Heart right ventricle (tissue), 16 donors: ENCODE measurements at regions not wholly inside any gene's neighbourhood (a gene's known extent, or its start where the extent isn't known, plus 50 kb on each side); places are given as distances from the start of the nearest gene placed in this dataset.

ENCODE experiments used
- ATAC-seq, 8 donors: fragments of 200-7000 bp; cut with Tn5 transposase; one replicate each; pipeline ENCODE4 v1.9.1; 2020; ENCODE audit warnings: mild to moderate bottlenecking in 8 of 8, moderate library complexity in 8 of 8, moderate number of reproducible peaks in 1 of 8
- DNase-seq, 2 donors: peaks; one replicate each; pipeline ENCODE4 v3.0.0-alpha.2; 2020
- H3K27ac ChIP-seq, 10 donors: fragments of 200-600 bp; sonication (generic) in 2 of 10; one replicate each; pipeline versions ENCODE4 v1.5.0 to v1.8.0; 2020 to 2022; ENCODE audit warnings: mild to moderate bottlenecking in 3 of 10
- H3K27me3 ChIP-seq, 7 donors: fragments of 200-600 bp; one replicate each; pipeline ENCODE4 v1.8.0; 2021 to 2022; ENCODE audit warnings: mild to moderate bottlenecking in 2 of 7
- H3K36me3 ChIP-seq, 9 donors: fragments of 200-600 bp; sonication (generic) in 1 of 9; one replicate each; pipeline versions ENCODE4 v1.5.0 to v1.8.0; 2020 to 2022; ENCODE audit warnings: mild to moderate bottlenecking in 2 of 9
- H3K4me1 ChIP-seq, 9 donors: fragments of 200-600 bp; sonication (generic) in 1 of 9; one replicate each; pipeline versions ENCODE4 v1.5.0 to v1.8.0; 2020 to 2022; ENCODE audit warnings: mild to moderate bottlenecking in 4 of 9
- H3K4me3 ChIP-seq, 10 donors: fragments of 200-600 bp; sonication (generic) in 2 of 10; one replicate each; pipeline versions ENCODE4 v1.5.0 to v1.8.0; 2020 to 2022; ENCODE audit warnings: mild to moderate bottlenecking in 7 of 10, moderate library complexity in 2 of 10
- H3K9me3 ChIP-seq, 11 donors: fragments of 200-600 bp in 10 of 11; sonication (generic) in 2 of 11; one replicate each; pipeline versions ENCODE4 v1.5.0 to v1.8.0; 2013 to 2022; ENCODE audit warnings: mild to moderate bottlenecking in 2 of 11, control low read depth in 1 of 11, moderate library complexity in 1 of 11
- CTCF ChIP-seq, 9 donors: fragments of 200-600 bp; sonication (generic) in 2 of 9; IDR thresholded peaks; one replicate each; pipeline versions ENCODE4 v1.5.0 to v1.8.0; 2021 to 2022; ENCODE audit warnings: antibody characterized with exemption in 9 of 9, mild to moderate bottlenecking in 5 of 9, moderate library complexity in 1 of 9
- WGBS, 2 donors: extraction: QIAGEN DNeasy Blood & Tissue Kit; methylation state at CpG; one replicate each; pipeline ENCODE4 v1.1.7; 2013; ENCODE audit warnings: inconsistent platforms in 1 of 2; 5-methylcytosine and 5-hydroxymethylcytosine counted together
- intact Hi-C, 10 donors: fragments of 100-400 bp; cut with DNase I; formaldehyde crosslinking; loops; one replicate each; pipeline versions ENCODE4 v1.11.1 to v1.14.2; 2022
- donor health status: Arrhythmogenic right ventricular cardiomyopathy.
- donor health status: ischemic (EF 13 %, LVEDD 7.1; RV severe dilation, severe dysfunction).
- donor health status: healthy with polysubstance abuse.
- donor health status: DM: no; HTN: yes; CAD: no.
- donor health status: DM: no; HTN: no; CAD: no.
- donor health status: ischemic (EF 25% LVEDD 6.9; RV normal size, moderate dysfunction).
- donor health status: ischemic (EF 25% LVEDD 5.7; RV mildly dilated, moderate dysfunction).
- donor health status: healthy.
- donor health status: DM: yes; HTN: yes; CAD: no.
- donor health status: Ischemic cardiomyopathy.
- donor health status: ischemic (EF 35%, LVEDD 5.7; RV mildly dilated, moderate dysfunction).
- donor health status: nonischemic (EF 11% LVEDD 7.7; RV severe dilation, severe dysfunction).
- donor health status: DM: yes; HTN: yes; CAD: no.
- donor health status: PGD.
- donor health status: ischemic (EF 29% LVEDD 5.4; RV normal size, mild dysfunction).
- donor health status: nonischemic (EF 23%, LVEDD 6.1; RV moderate dilation, normal function).

DNA sequence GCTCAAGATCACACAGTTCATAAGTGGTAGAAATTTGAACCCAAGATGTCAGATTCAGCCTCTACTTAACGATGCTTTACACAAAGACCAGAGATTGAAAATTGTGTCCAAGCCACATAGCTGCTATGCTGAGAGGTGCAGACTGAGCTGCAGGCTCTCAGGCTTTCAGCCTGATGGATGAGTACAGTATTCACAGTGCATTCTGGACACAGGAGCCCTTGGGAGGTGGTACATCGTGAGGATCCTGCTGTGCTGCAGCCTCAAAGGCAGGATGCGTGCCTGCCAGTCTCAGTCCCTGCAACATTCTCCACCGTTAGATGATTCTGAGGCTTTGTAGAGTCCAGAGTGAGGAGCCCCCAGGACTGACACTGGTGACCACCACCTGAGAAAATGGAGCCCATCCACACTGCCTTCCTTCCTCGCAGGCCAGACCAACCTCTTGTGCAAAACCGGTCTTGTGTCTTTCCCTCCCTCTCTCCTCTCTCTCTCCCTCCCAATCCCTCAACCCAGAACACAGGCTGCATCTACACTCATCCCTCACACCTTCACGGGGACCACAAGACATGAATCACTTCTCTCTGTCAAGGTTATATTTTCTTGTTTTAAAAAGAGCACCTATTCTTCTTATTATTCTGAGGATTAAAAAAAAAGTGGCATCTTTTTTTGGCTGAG lies 203.4 kb upstream of the ZNF507 start:
- Histone ChIP-seq H3K4me3 (no peak overlapping the region), H3K27me3 (peaks cover 0 to 3% (median 0%) of the 10 kb centered on the region in 7 donors), H3K27ac (no peak overlapping the region), H3K4me1 (no peaks in the 10 kb centered on the region), H3K9me3 (peaks cover 0 to 17% (median 7%) of the 10 kb centered on the region in 11 donors), H3K36me3 (no peaks in the 10 kb centered on the region)
- intact Hi-C loops, result no loop called here
- DNase-seq (no peak), ATAC-seq (no peak)
- no peak for TF ChIP-seq CTCF (IDR thresholded peaks at IDR 0.05)
- WGBS, 2 donors, result 57 to 58% methylated on average over 7 of the region's 7 CpGs

DNA sequence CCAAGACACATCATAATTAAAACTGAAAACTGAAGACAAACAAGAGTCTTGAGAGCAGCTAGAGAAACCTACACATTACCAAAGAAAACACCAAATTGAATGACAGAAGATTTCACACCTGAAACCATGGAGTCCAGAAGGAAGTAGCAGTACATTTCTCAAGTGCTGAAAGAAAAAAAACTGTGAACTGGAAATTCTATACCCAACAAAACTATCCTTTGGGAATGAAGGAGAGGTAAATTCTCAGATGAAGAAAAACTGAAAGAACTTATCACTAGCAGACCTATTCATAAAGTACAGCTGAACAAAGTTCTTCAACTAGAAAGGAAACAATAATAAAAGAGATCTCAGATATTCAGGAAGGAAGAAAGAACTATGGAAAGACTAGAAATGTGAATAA lies 198.7 kb upstream of the ZNF507 start:
- intact Hi-C loops, result no loop called here
- no peak for TF ChIP-seq CTCF (IDR thresholded peaks at IDR 0.05)
- ATAC-seq, result no peak
- no peaks in the 10 kb centered on the region for H3K4me1 ChIP-seq
- no peaks in the 10 kb centered on the region for H3K36me3 ChIP-seq
- H3K27me3 ChIP-seq, result peaks cover 0 to 3% (median 0%) of the 10 kb centered on the region in 7 donors
- no peak for DNase-seq
- H3K27ac ChIP-seq, result no peak overlapping the region
- H3K4me3 ChIP-seq, result no peak overlapping the region
- H3K9me3 ChIP-seq, result peaks cover 0 to 49% (median 9%) of the 10 kb centered on the region in 11 donors

DNA sequence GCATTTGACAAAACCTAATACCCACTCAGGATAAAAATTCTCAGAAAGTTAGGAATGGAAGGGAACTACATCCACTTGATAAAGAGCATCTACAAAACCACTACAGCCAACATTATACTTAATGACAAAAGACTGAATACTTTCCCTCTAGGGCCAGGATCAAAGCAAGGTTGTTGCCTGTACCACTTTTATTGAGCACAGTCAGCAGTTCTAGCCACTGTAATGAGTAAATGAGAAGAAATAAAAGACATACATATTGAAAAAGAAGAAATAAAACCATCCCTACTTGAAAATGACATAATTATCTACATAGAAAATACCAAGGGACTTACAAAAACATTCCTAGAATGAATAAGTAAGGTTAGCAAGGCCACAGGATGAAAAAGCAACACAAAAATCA lies 194.8 kb upstream of the ZNF507 start:
- no peak for DNase-seq
- Histone ChIP-seq H3K4me1 (no peaks in the 10 kb centered on the region), H3K27ac (no peak overlapping the region), H3K9me3 (peaks cover 0 to 48% (median 9%) of the 10 kb centered on the region in 11 donors), H3K36me3 (no peaks in the 10 kb centered on the region), H3K4me3 (no peak overlapping the region), H3K27me3 (peaks cover 0 to 3% (median 0%) of the 10 kb centered on the region in 7 donors)
- intact Hi-C loops, result no loop called here
- no peak for TF ChIP-seq CTCF (IDR thresholded peaks at IDR 0.05)
- no peak for ATAC-seq

- Histone ChIP-seq H3K9me3 (peaks cover 0 to 30% (median under 1%) of the 10 kb centered on the region in 11 donors), H3K27me3 (peaks cover 0 to 3% (median 0%) of the 10 kb centered on the region in 7 donors), H3K27ac (no peak overlapping the region), H3K4me3 (no peak overlapping the region), H3K36me3 (no peaks in the 10 kb centered on the region), H3K4me1 (no peaks in the 10 kb centered on the region)
- intact Hi-C loops, result no loop called here
- no peak for DNase-seq
- no peak for ATAC-seq
- TF ChIP-seq CTCF (IDR thresholded peaks at IDR 0.05), result no peak
- 88 to 89% methylated on average over 4 of the region's 4 CpGs for WGBS, 2 donors
Measured at GRCh38 chr19:32154418-32154817, 191.0 kb upstream of the ZNF507 start.
